Small intestine (tissue), 7 donors: ENCODE measurements at regions not wholly inside any gene's neighbourhood (a gene's known extent, or its start where the extent isn't known, plus 50 kb on each side); places are given as distances from the start of the nearest gene placed in this dataset.

Experiments used
- DNase-seq, 2 donors: peaks; one replicate each; pipeline versions ENCODE4 v3.0.0 to v3.0.0-alpha.2; 2013
- FAIRE-seq: peaks from 2 replicates; lab custom pipeline; 2012; peaks lifted over from hg19 to GRCh38; lab: Jason Lieb, UNC
- H3K27ac ChIP-seq, 3 donors: one replicate each; pipeline ENCODE4 v1.5.1; 2013; ENCODE audit warnings: low read length in 2 of 3, mild to moderate bottlenecking in 2 of 3, control low read depth in 1 of 3, inconsistent platforms in 1 of 3, low read depth in 1 of 3, moderate library complexity in 1 of 3
- H3K27me3 ChIP-seq, 3 donors: one replicate each; pipeline ENCODE4 v1.6.1; 2013; ENCODE audit warnings: low read length in 3 of 3, inconsistent platforms in 1 of 3; ENCODE audit not compliant: control insufficient read depth in 3 of 3, insufficient read depth in 3 of 3
- H3K36me3 ChIP-seq, 3 donors: one replicate each; pipeline ENCODE4 v1.6.1; 2013; ENCODE audit warnings: low read length in 3 of 3, inconsistent platforms in 1 of 3, low read depth in 1 of 3, mild to moderate bottlenecking in 1 of 3, moderate library complexity in 1 of 3; ENCODE audit not compliant: control insufficient read depth in 3 of 3, insufficient read depth in 2 of 3
- H3K4me1 ChIP-seq, 3 donors: one replicate each; pipeline ENCODE4 v1.6.1; 2013; ENCODE audit warnings: low read length in 2 of 3, inconsistent platforms in 1 of 3, low read depth in 1 of 3, mild to moderate bottlenecking in 1 of 3, moderate library complexity in 1 of 3; ENCODE audit not compliant: control insufficient read depth in 3 of 3, insufficient read depth in 2 of 3
- H3K4me3 ChIP-seq, 3 donors: one replicate each; pipeline ENCODE4 v1.5.1; 2013; ENCODE audit warnings: low read length in 3 of 3, control low read depth in 1 of 3, inconsistent platforms in 1 of 3, low read depth in 1 of 3, mild to moderate bottlenecking in 1 of 3, moderate library complexity in 1 of 3
- H3K9me3 ChIP-seq, 2 donors: one replicate each; pipeline ENCODE4 v1.6.1; 2013; ENCODE audit warnings: low read depth in 1 of 2, low read length in 1 of 2; ENCODE audit not compliant: control insufficient read depth in 2 of 2, insufficient read depth in 1 of 2
- WGBS, 3 donors: extraction: QIAGEN DNeasy Blood & Tissue Kit; methylation state at CpG; one replicate each; pipeline ENCODE4 v1.1.7; 2013; 5-methylcytosine and 5-hydroxymethylcytosine counted together
- donor health status: healthy with polysubstance abuse.
- donor health status: control.
- donor health status: control.
- donor health status: Bipolar disorder and iron deficiency.
- donor health status: healthy.

DNA sequence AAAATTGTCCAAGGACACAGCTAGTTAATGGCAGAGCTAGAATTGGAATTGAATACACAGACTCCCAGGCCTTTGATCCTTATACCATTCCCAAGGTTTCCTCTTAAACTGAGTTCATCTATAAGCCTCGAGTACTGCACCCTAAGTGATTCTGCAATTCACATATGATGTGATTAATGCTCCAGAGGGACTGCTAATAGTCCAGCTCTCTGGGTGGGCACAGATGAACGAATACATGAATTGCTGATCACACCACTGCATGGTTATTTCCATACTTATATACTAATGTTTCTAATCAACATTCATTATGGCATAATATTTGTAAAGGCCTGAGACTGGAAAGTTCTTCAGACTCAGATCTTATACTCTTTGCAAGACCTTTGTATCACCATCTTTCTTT, 101.8 kb downstream of the NUFIP1 start:
- DNase-seq (no peak), FAIRE-seq (no peak)
- Histone ChIP-seq H3K9me3 (no peaks in the 10 kb centered on the region), H3K36me3 (no peaks in the 10 kb centered on the region), H3K4me3 (no peak overlapping the region), H3K27ac (no peak overlapping the region), H3K27me3 (no peaks in the 10 kb centered on the region), H3K4me1 (peaks cover 0 to 5% (median 4%) of the 10 kb centered on the region in 3 donors)
- WGBS, 3 donors: 62 to 69% (median 67%) methylated on average over 2 of the region's 2 CpGs

DNA sequence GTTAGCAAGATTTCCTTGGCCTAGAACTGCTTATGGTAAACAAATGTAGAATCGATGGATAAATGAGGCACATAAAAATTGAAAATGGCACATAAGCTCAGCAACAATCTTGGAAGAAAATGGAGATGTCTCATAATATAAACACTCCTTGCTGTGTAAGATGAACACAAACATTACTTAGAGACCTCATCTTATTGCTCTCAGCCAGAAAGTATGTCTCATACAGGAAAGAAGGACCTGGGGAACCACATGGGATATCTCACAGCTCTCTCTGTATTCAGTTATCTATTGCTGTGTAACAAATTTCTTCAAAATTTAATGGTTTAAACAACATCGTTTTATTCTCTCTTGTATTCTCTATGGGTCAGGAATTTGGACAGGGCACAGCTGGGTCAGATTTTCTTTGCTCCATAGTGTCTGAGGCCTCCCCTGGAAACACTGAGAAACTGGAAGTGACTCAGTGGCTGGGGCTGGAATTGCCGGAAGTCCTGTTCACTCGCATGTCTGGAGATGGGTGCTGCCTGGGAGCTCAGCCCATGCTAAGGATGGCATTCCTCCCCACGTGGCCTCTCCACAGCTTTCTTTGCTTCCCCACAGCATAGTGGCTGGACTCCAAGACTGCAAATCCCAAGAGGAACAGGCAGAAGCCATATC, 105.1 kb downstream of the NUFIP1 start:
- DNase-seq (no peak), FAIRE-seq (no peak)
- Histone ChIP-seq H3K4me1 (no peaks in the 10 kb centered on the region), H3K27ac (peak overlapping the region in 1 of 3 donors; percentile 1), H3K4me3 (no peak overlapping the region), H3K36me3 (no peaks in the 10 kb centered on the region), H3K27me3 (no peaks in the 10 kb centered on the region), H3K9me3 (no peaks in the 10 kb centered on the region)
- WGBS, 3 donors: 65 to 90% (median 78%) methylated on average over 5 of the region's 5 CpGs

DNA sequence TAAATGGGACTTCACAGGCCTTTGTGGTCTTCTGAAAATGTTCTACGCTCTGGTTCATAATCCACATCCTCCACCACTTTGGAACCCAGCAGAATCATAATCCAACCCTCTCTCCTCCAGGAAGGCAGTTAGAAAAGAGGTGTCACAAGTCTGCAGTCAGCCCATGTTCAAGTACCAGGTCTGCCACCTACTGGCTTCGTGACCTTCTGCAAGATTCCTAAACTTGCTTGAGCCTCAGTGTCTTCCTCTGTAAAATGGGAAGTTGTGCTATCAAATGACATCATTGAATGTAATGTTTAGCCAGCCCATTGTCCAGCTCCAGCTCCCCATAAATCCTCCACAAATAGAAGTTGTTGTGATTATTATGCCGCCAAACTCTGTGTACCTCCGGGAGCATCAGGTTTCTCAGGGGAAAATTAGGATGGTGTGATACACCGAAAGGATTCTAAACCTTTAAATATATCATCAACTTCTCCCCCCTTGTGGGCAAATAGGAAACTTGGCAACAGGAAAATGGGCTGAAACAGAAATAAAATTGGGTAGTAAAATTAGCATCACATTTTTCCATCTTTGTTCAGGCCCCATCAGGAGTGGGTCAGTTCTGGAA, 109.7 kb downstream of the NUFIP1 start:
- Histone ChIP-seq H3K27ac (no peak overlapping the region), H3K4me1 (no peaks in the 10 kb centered on the region), H3K4me3 (no peak overlapping the region), H3K36me3 (no peaks in the 10 kb centered on the region), H3K27me3 (no peaks in the 10 kb centered on the region), H3K9me3 (peaks cover 0 to 11% of the 10 kb centered on the region in 2 donors)
- DNase-seq: peak; percentile 60 to 63
- 82 to 91% (median 87%) methylated on average over 5 of the region's 5 CpGs for WGBS, 3 donors
- FAIRE-seq: no peak

DNA sequence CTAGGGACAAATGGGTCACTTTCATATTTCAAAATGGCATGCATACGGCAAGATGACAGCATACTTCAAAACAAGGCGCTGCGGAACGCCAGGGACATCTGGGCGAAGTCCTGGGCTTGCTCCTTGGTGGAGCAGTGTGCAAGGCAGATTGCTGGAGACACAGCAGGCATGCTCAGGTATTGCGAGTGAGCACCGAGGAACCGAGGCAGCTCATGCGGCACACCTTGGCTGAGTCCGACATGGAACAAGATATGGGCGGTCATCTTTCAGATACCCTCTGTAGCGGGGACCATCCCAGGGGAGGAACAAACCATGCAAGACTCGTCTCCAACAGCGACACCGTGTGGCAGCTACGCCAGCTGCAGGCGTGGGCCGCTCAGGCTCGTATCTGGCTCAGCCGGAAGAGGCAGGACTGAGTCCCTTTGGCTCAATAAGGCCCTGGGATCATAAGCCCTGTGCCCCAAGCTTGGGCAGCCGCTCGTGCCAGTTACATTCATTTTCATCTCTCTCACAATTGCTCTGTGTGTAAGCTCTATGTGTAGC, 112.4 kb downstream of the NUFIP1 start:
- H3K27ac ChIP-seq: no peak overlapping the region
- no peaks in the 10 kb centered on the region for H3K4me1 ChIP-seq
- FAIRE-seq: no peak
- no peak for DNase-seq
- peaks cover 0 to 11% of the 10 kb centered on the region in 2 donors for H3K9me3 ChIP-seq
- H3K36me3 ChIP-seq: no peaks in the 10 kb centered on the region
- no peak overlapping the region for H3K4me3 ChIP-seq
- WGBS, 3 donors: 88 to 96% (median 93%) methylated on average over 22 of the region's 22 CpGs
- H3K27me3 ChIP-seq: no peaks in the 10 kb centered on the region

DNA sequence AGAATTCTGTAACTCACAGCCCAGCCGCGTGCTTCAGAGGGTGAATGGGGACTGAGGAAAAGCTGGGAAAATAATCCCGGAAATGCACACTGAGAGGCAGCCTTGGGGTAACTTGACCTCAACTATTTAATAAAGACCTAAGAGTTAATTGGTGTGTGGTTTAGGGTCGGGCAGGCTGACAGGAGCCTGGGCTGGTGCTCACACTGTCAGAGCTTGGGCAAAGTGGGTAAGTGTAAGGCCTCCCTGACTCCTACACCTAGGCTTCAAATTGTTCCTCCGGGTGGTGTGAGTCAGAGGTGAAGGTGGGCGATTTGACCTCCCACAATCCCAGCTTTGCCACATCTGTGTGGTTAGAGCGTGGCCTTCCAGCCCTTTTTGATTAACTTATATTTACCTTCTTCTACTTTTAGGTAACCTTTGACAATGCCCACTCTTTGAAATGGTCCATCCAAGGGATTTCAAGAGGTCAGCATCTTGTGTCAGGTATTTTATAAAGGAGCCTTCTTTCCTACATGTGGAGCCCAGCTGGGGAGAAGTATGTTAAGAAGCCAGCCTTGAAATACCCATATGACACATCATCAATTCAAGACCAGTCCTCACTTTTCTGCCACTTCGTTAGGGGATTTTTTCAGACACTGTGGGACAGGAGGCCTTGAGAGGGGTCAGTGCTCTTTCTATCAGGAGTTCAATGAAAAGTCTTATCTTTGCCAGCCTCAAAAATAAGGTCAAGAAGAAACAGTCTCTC, 114.2 kb downstream of the NUFIP1 start:
- 85 to 93% (median 88%) methylated on average over 8 of the region's 8 CpGs for WGBS, 3 donors

DNA sequence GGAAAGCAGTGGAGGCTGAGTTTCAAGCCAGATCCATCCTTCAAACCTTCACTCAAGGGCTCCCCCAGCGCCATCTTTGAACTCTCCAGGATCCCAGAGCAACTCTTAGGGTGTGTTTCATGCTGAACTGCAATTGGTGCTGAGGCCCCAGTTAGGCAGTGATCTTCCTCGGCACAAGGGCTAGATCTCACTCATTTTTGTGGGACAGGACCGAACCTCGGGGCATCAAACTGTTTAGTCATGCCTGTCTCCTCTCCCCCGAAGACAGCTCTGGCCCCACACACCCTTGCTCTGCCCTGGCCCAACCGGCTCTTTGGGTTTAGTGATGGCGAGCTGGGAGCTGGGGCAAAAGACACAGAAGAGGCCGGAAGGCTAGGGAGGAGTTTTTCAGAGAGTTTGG, 115.1 kb downstream of the NUFIP1 start:
- H3K9me3 ChIP-seq: peaks cover 0 to 11% of the 10 kb centered on the region in 2 donors
- no peaks in the 10 kb centered on the region for H3K4me1 ChIP-seq
- DNase-seq (no peak), FAIRE-seq (no peak)
- no peaks in the 10 kb centered on the region for H3K27me3 ChIP-seq
- H3K36me3 ChIP-seq: no peaks in the 10 kb centered on the region
- no peak overlapping the region for H3K4me3 ChIP-seq
- H3K27ac ChIP-seq: no peak overlapping the region
- 90 to 95% (median 95%) methylated on average over 8 of the region's 8 CpGs for WGBS, 3 donors

More for the DNA sequence above, 114.2 kb downstream of the NUFIP1 start:
- no peaks in the 10 kb centered on the region for H3K36me3 ChIP-seq
- no peaks in the 10 kb centered on the region for H3K4me1 ChIP-seq
- H3K9me3 ChIP-seq: peaks cover 0 to 11% of the 10 kb centered on the region in 2 donors
- H3K27ac ChIP-seq: no peak overlapping the region
- no peak overlapping the region for H3K4me3 ChIP-seq
- DNase-seq (no peak), FAIRE-seq (no peak)
- no peaks in the 10 kb centered on the region for H3K27me3 ChIP-seq

DNA sequence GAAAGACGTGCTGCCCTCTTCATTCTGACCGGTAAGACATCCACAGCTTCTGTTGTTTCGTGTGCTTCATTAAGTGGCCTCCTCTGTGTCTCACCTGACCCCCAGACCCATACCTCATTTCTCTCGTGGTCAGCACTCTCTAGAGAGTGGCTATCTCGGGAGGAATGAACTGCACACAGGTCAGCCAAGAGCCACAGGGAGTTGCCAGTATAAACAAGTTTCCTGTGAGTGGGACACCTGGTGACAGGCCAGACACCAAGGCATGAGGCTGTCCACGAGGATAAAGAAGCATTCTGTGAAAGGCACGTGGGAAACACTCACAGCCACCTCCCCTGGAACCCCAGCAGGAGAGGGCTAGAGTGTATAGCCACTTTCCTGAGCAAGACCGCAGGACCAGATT, 115.8 kb downstream of the NUFIP1 start:
- no peak for DNase-seq
- WGBS, 3 donors: 71 to 77% (median 72%) methylated on average over 8 of the region's 8 CpGs

DNA sequence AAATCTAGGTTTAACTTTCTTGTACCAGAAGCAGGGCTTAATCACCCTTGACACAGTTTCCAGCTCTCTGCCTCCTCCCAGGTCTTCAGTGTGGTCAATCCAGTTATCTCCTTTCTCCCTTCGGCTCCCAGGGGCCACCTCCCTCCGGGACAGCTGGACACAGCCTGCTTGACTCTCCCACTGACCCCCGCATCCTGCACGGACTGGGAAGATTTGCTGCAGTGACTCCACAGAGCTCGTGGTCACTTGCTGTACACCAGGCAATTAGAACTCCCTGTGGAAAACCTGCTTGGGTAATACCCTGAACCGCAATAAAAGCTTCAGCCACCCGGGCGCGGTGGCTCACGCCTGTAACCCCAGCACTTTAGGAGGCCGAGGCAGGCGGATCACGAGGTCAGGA, 116.5 kb downstream of the NUFIP1 start:
- DNase-seq (no peak), FAIRE-seq (no peak)
- H3K27ac ChIP-seq: no peak overlapping the region
- H3K36me3 ChIP-seq: no peaks in the 10 kb centered on the region
- WGBS, 3 donors: 82 to 86% (median 84%) methylated on average over 13 of the region's 13 CpGs
- H3K27me3 ChIP-seq: no peaks in the 10 kb centered on the region
- H3K9me3 ChIP-seq: peaks cover 0 to 11% of the 10 kb centered on the region in 2 donors
- H3K4me1 ChIP-seq: no peaks in the 10 kb centered on the region
- H3K4me3 ChIP-seq: no peak overlapping the region

More for the DNA sequence above, 115.8 kb downstream of the NUFIP1 start:
- FAIRE-seq: no peak
- no peaks in the 10 kb centered on the region for H3K4me1 ChIP-seq
- no peaks in the 10 kb centered on the region for H3K27me3 ChIP-seq
- H3K36me3 ChIP-seq: no peaks in the 10 kb centered on the region
- no peak overlapping the region for H3K27ac ChIP-seq
- no peak overlapping the region for H3K4me3 ChIP-seq
- H3K9me3 ChIP-seq: peaks cover 0 to 11% of the 10 kb centered on the region in 2 donors
